ENCODE measurements at regions not wholly inside any gene's neighbourhood (a gene's known extent, or its start where the extent isn't known, plus 50 kb on each side); places are given as distances from the start of the nearest gene placed in this dataset.

DNA sequence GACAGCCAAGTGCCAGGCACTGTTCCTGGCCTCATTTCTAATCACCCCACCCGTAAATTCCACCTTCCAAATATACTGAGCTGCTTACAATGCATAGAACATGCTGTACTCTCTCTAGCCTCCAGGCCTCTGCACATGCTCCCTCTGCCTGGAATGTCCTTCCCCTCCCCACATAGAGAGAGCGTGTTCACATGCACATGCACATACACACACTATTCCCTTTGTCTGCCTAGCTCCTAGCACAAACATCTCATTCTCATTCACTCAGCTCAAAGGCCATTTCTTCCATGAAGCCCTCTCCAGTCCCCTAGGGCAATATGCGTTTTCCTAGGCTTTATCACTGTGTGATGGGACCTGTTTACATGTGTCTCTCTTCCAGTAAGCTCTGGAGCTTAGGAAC is 144.6 kb downstream of the WT1 start:
- H3K9me3 ChIP-seq: no peaks in the 10 kb centered on the region
- no peaks in the 10 kb centered on the region for H3K4me1 ChIP-seq (ENCODE audit: low read depth)
- intact Hi-C loops (cut with DNase I, micrococcal nuclease): no loop called here
- H3K4me3 ChIP-seq: no peak overlapping the region
- TF ChIP-seq, protein P1, sequence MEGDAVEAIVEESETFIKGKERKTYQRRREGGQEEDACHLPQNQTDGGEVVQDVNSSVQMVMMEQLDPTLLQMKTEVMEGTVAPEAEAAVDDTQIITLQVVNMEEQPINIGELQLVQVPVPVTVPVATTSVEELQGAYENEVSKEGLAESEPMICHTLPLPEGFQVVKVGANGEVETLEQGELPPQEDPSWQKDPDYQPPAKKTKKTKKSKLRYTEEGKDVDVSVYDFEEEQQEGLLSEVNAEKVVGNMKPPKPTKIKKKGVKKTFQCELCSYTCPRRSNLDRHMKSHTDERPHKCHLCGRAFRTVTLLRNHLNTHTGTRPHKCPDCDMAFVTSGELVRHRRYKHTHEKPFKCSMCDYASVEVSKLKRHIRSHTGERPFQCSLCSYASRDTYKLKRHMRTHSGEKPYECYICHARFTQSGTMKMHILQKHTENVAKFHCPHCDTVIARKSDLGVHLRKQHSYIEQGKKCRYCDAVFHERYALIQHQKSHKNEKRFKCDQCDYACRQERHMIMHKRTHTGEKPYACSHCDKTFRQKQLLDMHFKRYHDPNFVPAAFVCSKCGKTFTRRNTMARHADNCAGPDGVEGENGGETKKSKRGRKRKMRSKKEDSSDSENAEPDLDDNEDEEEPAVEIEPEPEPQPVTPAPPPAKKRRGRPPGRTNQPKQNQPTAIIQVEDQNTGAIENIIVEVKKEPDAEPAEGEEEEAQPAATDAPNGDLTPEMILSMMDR (IDR thresholded peaks at IDR 0.05): no peak
- ATAC-seq (no peak), DNase-seq (no peak)
- H3K36me3 ChIP-seq (ENCODE audit: low read depth): no peaks in the 10 kb centered on the region

DNA sequence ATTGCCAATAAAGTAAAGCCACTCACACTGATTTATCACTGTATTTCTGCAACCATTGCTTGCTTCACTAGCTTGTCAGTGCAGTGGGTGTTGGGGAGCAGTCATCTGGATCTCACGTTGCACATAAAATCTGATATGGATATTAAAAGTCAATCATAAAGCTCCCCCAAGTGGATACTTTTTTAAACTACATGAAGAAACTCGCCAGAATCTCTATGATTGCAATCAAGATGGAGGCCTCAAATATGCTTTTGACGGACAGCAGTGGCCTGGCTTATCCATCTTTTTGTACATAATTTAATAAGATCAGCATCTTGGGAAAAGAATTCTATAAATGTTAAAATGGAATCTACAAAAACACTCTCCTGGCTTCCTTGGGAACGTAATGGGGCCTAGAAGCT is 137.7 kb downstream of the WT1 start:
- DNase-seq (no peak), ATAC-seq (no peak)
- Histone ChIP-seq H3K36me3 (ENCODE audit: low read depth) (no peaks in the 10 kb centered on the region), H3K9me3 (no peaks in the 10 kb centered on the region), H3K4me1 (ENCODE audit: low read depth) (no peaks in the 10 kb centered on the region), H3K4me3 (no peak overlapping the region)
- intact Hi-C loops (cut with DNase I, micrococcal nuclease): no loop called here
- TF ChIP-seq, protein P1 (IDR thresholded peaks at IDR 0.05): no peak

DNA sequence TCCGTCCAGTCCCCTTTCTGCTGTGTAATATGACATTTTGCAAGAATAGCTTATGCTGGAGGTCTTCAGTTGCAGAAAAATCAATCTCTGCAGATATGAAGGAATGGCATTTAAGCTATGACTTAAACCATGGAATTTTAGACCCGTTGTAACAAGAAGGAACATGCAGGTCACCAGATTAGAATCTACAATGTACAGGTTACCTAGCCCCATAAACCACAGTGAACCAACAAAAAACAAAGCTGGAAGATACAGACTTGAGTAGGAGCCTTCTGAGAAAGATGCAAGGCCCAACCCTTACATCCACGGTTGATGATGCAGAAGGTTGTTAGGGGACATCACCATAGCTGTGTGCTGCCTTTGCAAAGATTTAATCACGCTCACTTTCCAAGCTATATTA is 132.5 kb downstream of the WT1 start:
- Histone ChIP-seq H3K36me3 (ENCODE audit: low read depth) (no peaks in the 10 kb centered on the region), H3K4me3 (no peak overlapping the region), H3K9me3 (no peaks in the 10 kb centered on the region), H3K4me1 (ENCODE audit: low read depth) (no peaks in the 10 kb centered on the region)
- ATAC-seq: no peak
- intact Hi-C loops (cut with DNase I, micrococcal nuclease): no loop called here
- TF ChIP-seq, protein P1 (IDR thresholded peaks at IDR 0.05): no peak
- no peak for DNase-seq

DNA sequence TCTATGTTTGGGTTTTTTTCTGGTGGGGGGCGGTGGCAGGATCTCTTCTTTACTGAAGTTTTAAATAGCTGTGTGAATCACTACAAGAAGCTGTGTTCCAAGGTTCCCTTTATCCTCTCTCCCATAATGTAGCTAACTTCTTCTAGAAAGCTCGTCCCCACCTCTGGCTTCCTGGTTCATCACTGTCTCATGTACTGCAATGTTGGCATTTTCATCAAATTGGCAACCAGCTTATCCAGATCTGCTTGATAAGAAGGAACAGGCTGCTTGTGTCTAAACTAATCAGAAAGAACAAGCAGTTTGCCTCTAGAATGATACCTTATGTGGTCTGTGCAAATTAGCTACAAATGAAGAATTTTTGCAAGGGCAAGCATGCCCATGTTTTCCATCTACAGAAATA is 130.8 kb downstream of the WT1 start:
- no peak for ATAC-seq
- Histone ChIP-seq H3K9me3 (no peaks in the 10 kb centered on the region), H3K4me1 (ENCODE audit: low read depth) (no peaks in the 10 kb centered on the region), H3K36me3 (ENCODE audit: low read depth) (no peaks in the 10 kb centered on the region), H3K4me3 (no peak overlapping the region)
- DNase-seq: no peak
- TF ChIP-seq, protein P1 (IDR thresholded peaks at IDR 0.05): no peak
- intact Hi-C loops (cut with DNase I, micrococcal nuclease): no loop called here

- no peaks in the 10 kb centered on the region for H3K9me3 ChIP-seq
- no peaks in the 10 kb centered on the region for H3K4me1 ChIP-seq (ENCODE audit: low read depth)
- no peaks in the 10 kb centered on the region for H3K36me3 ChIP-seq (ENCODE audit: low read depth)
- H3K4me3 ChIP-seq: no peak overlapping the region
- intact Hi-C loops (cut with DNase I, micrococcal nuclease): no loop called here
- ATAC-seq: no peak
- no peak for DNase-seq
- TF ChIP-seq, protein P1 (IDR thresholded peaks at IDR 0.05): no peak
Measured at GRCh38 chr11:32305460-32305859, 129.9 kb downstream of the WT1 start.

DNA sequence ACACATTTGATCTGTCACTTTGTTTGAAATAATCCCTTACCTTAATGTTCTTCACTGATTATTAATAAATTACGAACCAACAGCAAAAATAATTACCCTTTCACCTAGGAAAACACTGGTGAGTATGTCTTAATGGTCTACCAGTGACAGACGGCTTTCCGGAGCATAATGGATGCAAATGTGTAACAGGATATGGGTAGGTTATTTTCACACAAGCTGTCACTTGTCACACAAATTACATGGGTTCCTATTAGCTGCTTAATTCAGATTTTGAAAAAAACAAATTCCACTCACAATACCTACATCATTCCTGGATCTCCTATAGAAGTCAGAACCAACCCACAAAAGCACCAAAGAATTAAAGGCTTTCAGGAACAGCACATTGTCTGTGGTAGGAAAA is 127.9 kb downstream of the WT1 start:
- TF ChIP-seq, protein P1 (IDR thresholded peaks at IDR 0.05): no peak
- Histone ChIP-seq H3K4me3 (no peak overlapping the region), H3K36me3 (ENCODE audit: low read depth) (no peaks in the 10 kb centered on the region), H3K4me1 (ENCODE audit: low read depth) (no peaks in the 10 kb centered on the region), H3K9me3 (no peaks in the 10 kb centered on the region)
- DNase-seq (no peak), ATAC-seq (no peak)
- intact Hi-C loops (cut with DNase I, micrococcal nuclease): no loop called here

Data from mucosa of descending colon (tissue), 3 donors.